Activated CD4-positive, alpha-beta T cell treated with anti-CD3 and anti-CD28 coated beads for 48 hours (primary cell): ENCODE measurements at regions not wholly inside any gene's neighbourhood (a gene's known extent, or its start where the extent isn't known, plus 50 kb on each side); places are given as distances from the start of the nearest gene placed in this dataset.

Experiments used
- DNase-seq: peaks from one replicate; pipeline ENCODE4 v3.0.0-alpha.2; 2020

DNA sequence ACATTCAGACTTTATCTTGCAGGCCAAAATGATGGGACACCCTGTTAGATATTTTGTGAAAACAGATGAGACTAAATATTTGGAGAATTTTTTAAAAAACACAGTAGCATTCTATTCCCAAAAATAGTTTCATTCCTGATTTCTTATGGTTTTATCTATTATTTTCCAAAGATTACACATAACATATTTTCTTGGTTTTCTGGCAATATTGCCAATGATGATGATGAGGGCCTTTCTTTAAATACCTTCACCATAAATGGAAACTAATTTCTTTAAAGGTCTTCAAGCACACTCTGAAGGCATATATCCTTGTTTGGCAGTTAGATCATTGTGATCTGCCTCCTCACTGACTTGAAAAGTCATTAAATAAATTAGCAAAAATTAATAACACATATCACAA, 522.3 kb upstream of the LUZP2 start:
- DNase-seq = no peak

DNA sequence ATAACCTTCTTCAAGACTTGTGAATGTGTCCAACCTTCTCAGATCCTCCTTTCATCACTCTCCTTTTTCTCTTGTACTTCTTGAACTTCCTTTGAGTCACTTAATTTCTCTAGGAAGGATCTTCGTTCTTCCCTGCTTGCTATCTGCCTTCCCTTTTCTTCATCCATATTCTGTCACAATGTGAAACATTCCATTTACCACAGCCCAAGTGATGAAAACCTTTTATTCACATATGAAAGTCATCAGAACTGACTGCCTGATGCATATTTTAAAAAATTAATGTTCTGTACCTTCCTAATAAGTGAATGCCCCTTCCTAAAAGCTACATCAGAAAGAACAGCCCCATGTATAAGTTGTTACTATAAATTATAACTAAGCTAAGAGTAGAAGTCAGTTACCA, 520.4 kb upstream of the LUZP2 start:
- DNase-seq = no peak

DNA sequence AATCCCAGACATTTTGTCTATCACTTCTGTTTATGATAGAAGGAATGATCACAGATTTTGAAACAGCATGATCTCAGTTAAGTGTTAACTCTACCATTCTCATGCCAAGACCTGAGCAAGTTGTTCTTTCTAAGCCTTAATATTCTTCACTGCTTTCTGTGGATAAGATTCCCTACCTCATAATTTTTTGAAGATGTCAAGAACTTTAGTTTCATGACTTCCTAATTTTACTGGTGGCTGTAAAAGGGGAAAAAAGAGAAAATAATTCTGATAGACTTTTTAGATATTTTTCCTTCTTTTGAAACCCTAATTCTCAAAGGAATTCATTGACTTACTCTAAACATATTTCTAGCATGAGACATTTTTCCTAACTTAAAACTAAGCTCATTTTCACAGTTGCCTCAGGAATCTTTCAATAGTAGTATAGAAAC, 520.0 kb upstream of the LUZP2 start:
- no peak for DNase-seq

DNA sequence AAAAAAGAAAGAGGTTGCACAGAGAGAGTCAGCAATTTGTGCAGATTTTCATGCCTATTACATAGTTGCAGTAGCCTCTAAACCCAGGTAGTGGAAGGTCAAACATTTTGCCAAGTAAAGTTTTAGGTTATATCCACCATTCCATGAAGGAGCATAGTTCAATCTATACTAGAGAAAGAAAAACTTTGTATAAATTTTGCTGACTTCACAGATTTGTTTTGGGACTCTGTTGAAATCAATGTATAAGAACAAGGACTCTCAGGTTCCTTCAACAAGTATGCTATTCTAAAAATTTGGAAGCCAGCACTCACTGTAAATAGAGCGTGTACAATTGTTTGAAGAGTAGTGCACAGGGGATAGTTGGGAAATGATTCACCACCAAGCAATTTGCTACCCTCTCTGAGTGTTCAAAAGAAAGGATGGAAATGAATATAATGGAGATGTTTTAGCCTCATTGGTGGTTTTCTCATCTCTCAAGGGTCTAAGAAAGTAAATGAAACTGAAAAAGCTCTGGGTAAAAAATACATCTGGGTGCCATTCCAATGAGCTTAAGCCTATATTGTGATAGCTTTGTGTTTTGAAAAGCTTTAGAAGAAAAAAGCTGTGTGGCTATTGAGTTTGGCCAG, 508.4 kb upstream of the LUZP2 start:
- no peak for DNase-seq

DNA sequence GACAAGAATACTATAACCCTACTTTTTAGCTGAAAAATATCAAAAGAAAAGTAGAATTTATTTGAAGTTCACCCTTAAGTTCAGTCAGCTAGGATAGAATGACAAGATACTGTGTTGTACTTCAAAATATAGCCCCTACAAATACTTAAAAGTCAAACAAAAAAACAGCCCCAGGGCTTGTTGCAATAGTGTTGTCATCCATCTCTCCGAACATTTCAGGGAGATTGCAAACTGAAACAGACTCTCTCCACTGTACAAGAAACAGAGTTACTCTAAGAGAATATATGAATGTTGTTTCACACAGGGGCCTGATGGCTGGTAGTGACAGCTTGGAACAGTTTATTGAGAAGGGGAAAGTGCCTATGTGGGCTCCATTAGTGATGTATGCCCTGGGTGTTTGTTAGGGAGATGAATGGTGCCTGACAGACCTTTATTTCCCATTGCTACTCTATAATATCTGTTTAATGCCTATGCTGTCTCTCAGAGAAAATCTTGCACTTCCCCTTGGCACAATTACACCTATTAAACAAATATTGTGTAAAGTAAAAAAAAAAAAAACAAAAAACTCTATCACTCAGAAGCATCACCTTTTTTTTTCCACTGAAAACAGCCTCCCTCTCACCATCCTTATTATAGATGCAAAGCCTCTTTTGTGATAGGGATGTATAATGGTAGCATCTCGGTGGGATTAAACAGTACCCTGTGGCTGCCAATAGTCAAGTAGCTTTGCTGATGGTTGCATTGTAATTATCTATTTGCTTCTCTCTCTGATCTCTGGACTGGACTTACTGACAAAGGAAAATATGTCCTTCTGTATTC, 506.3 kb upstream of the LUZP2 start:
- no peak for DNase-seq

DNA sequence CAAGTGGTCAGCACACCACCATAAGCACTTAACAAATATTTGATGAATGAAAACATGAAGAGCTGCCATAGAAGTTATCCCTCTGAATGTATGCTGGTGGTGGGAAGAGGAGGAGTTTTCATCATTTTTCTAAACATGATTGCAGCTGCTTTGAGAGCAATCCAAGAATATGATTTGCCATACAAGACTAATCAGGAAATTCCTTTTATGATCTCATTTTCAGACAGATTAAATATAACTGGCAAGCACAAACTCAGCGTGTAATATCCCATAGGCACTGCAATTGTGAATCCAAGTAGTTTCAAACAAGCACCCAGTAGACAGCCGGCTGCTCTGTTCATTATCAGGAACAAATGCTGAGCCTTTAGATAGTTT, 505.7 kb upstream of the LUZP2 start:
- no peak for DNase-seq

DNA sequence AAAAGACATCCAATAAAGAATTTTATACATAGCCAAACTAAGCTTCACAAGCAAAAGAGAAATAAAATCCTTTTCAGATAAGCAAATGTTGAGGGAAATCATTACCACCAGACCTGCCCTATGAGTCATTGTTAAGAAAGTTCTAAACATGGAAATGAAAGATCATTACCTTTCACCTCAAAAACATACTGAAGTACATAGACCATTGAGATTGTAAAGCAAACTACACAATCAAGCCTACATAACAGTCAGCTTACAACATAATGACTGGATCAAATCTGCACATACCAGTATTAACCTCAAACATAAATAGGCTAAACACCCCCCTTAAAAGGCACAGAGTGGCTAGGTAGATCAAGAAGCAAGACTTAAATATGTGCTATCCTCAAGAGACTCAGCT, 501.0 kb upstream of the LUZP2 start:
- no peak for DNase-seq

DNA sequence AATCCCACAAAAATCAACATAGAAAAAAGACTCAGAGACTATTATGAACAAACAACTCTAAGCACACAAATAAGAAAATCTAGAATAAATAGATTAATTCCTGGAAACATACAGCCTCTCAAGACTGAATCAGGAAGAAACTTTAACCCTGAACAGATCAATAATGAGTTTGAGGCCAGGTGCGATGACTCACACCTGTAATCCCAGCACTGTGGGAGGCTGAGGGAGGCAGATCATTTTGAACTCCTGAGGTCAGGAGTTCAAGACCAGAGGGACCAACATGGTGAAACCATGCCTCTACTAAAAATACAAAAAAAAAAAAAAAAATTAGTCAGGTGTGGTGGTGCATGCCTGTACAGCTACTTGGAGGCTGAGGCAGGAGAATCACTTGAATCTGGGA, 499.5 kb upstream of the LUZP2 start:
- no peak for DNase-seq

DNA sequence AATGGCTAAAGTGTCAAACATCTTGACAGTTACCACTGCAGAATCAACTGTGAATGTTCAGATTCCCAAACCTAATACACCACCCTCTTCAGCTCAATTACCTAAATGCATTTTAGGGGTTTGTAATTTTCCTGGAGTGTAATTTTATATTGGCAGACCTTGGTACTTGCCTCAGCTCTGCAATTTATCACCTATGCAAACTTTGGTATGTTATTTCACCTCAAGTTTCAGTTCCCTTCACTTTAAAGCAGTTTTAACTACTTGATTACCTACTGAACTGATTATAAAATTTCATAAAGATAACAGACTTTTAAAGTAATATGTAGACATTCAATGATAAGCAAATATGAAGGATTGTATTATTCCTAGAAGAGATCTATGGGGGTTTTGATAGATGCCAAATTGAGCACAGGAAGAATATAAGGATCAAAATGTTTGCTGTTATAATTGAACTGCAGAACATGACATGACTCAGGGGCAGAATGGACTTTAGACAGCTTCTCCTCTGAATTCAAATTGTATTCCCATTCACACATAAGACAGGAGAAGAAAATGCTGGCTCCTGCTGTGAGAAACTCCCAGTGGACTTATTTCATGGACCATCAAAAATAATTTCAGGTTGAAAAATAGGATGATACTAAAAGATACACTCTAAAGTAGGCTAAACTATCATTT, 491.5 kb upstream of the LUZP2 start:
- no peak for DNase-seq

DNA sequence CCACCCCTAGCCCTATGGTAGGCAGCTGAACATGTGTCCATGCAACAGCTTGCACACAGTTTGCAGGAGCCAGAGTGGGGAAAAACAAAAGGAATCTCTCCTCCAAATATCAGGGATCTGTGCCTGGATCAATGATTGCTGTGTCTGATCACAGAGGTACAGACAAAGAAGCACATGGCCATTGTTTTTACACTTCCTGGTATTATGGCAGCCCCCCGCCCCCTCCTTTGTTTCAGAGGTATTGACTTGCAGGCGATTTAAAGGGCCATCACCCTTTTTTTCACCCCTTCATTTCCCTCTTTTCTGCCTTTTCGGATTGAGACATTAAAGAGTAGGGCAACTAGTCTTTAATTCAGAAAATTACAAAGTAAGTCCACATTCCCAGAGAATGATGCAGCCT, 453.0 kb upstream of the LUZP2 start:
- no peak for DNase-seq

DNA sequence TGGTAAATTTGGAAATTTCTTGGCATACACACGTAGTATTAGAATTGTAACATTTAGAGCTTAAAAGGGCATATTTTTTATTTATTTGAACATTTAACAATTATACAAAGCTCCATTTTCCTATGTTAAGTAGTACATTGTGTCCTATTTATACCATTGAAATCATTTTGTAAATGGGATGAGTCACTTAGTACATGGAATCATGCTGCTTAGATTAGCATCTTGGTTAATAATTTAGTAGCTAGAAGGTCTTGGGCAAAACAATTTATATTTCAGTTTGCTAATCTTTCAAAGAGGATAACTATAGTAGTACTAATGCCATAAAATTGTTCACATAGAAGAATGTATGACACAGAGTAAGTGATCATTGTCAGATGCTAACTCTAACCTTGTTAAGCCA, 450.1 kb upstream of the LUZP2 start:
- no peak for DNase-seq

DNA sequence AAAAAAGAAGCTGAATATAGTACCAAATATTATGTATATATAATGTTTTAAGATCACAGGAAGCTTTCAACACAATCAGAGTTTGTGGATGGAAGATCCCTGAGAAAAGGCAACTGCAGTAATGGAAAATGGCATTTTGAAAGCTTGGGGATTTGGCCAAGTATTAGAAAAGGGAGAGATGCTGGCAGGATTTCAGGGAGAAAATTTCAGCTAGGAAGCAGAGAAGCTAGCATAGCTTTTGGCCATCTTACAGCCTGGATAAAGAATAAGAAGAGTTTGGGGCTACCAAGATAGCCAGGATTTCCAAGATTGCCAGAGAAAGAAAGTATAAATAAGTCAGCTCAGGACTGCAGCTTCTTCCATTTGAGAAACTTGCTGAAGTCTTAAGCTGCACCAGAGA, 440.8 kb upstream of the LUZP2 start:
- DNase-seq = no peak

DNA sequence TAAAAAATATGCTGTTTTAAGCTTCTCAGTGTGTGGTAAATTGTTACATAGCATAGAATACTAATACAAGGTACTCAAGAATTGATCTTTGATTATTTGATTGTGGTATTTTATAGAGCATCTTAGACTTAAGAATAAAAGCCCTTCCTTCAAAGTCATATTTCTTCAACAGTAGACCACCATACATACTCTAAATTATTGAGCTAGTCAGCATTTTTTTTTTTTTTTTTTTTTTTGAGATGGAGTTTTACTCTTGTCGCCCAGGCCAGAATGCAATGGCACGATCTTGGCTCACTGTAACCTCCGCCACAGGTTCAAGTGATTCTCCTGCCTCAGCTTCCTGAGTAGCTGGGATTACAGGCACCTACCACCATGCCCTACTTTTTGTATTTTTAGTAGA, 436.7 kb upstream of the LUZP2 start:
- DNase-seq = no peak

DNA sequence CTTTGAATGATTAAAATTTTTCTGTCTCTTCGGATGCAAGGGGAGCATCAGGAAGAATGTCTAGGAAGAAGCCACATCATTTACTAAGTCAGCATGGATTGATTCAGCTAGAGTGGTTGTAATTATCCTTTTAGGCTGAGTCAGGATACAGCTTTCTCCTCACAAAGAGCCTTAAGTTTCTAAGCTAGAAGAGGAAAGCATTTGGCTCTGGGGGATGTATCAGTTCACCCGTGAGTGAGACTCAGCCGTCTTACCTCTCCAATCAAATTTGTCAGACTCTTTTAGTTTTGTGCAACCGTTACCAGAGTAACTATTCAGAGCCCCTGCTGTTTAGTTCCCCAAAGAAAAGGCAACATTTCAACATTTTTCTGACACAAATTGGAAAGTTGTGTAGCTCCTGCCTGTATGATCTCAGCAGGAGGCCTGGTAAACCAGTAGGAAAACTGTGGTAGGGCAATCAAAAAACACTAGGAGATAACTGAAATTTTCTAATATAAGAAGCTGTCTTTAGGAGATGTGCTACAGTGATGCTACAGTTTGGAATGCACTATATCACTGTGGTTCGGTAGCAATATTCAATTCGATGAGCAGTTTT, 432.4 kb upstream of the LUZP2 start:
- no peak for DNase-seq

DNA sequence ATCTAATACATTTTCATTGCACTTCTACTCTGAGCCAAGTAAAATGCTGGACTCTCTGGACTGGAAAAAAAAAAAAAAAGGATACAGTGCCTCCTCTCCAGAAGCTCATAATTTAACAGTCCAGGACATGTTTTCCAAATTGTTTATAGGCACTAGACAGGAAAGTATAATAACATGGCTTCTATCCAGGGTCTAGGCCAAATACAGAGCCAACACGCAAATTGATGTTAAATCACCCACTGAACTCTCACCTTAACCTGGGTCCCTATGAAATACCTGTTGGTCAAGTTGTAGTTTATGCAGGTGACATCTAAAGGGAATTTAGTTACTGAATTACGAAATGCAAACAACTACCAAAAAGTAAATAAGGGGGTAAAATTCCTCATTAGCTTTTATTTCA, 428.7 kb upstream of the LUZP2 start:
- no peak for DNase-seq

DNA sequence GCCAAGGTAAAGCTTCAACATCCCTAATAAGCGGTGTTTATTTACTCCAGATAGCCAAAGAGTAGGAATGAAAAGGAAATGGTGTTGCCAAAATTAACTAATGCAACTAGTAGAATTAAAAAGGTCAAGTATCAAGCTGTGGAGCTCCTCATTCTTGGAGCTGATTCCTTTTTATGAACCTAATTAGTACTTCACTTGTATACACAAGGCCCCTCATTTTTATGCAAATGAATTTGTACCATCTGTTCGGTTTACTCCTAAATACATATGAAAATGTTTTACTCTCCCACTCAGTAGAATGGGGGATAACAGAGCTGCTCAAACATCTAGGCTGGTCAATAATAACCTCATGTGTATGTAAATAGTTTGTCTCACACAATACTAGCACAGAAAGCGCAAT, 426.4 kb upstream of the LUZP2 start:
- DNase-seq = no peak

DNA sequence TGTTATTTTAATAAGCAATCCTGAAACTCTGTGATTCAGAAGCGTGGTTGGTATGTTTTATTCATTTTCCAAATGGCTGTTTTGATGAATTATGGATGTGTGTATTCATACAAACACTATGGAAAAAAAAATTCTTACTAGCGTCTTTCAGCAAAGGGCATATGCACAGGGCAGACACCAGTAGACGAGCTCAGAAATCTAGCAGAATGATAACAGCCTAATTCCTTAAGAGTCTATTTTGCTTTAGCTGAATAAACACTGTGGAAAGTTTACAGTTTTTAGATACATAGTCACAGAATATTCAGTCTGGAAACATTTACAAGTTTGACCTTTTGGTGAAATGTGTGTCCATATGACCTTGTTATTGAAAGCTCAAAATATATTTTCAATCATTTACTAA, 418.8 kb upstream of the LUZP2 start:
- no peak for DNase-seq

DNA sequence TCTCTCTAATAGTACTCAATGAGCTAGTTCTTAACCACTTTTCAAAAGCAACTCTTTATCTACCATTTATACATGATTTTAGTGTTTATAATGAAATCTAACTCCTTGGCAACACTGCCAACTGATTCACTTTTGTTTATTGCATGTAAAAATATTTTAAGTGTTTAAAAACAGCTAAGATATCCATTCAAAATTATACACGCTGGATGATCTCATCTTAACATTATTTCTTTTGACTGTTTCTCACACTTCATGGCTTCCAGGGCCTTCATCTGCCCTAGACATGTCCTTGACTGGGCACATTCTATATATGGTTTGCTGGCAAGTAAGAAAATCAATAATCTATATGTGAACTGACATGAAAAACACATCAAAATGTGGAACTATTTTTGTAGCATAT, 414.6 kb upstream of the LUZP2 start:
- no peak for DNase-seq

DNA sequence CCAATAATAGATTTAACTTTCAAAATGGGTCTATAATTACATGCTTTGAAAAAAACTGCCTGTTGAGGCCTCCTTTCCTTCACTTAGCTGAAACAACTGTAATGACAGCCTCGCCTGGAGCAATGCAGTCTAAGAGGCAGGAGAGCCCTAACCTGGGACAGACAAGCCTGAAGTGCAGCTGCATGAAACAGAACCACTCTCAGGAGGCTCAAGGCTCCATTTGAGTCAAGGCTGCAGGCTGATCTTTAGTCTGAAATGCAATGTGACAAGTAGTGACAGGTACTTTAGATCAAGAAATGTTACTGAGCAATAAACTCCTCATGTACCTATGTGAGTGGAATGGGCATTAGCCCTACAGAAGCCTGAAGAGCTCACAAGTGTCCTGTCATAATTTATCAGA, 414.0 kb upstream of the LUZP2 start:
- no peak for DNase-seq

DNA sequence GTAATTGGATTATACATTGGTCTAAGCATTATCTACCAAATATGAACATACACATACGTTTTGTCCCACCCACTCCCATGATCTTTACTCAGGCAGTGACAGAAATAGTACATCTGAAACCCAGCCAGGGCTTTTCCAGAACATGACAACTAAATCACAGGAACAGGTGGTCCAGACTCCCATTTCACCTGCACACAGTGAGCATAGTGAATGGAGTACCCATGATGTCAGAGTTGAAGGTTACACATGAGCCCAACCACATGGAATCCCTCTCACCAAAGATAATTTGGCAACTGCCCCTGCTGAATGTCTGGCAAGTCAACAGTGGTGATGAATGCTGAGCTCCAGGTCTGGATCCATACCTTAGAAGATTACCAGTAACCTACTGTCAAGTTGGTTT, 411.9 kb upstream of the LUZP2 start:
- no peak for DNase-seq

DNA sequence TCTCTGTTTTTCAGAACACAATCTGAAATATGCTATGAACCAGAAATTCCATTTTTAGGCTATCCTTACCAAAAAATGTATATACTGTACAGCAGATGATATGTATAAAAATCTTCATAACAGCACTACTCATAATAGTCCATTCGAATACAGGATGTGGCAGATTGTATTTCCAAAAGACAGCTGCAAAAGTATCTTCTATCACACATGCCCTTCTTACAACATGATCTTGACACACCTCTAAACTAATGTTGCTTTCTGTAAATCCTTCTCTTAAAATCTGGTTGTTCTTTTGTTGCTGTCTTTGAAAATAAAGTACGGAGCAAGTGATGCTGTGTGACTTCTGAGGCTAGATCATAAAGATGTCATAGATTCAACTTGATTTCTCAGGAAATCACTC, 409.9 kb upstream of the LUZP2 start:
- no peak for DNase-seq

DNA sequence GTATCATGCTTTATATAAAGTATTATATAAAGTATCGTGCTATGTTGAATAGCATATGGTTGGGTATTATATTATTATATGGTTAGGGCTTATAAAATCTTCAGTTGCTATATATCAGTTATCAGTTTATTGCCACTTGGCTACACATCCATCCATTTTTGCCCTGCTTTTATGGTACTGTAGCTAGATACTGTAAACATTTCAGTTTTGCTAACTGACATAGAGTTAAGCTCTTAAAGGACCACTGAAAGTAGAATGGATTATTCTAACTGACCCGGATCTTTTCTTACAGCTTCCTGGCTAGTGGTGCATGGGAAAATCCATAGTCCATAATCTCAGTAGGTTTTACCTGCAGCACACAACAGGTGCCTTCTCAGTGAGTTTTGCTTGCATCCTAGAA, 405.3 kb upstream of the LUZP2 start:
- DNase-seq = no peak

DNA sequence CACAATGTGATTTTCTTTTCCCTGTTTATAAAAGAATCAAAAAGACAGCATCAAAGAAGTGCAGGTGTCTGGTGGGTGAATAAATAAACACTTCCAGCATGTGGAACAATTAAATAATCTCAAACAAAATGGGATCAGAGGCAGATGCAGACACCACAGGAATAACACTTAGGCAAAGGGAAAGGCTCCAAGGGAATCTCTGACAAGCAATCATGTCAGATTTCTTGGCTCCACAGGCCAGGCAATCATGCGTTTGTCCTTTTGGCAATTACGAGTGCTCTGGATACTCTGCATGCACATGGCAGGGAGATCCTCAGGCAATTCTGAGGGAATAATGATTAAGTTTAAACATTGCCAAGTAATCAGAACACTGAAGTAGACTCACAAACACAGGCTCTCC, 403.5 kb upstream of the LUZP2 start:
- DNase-seq = no peak

DNA sequence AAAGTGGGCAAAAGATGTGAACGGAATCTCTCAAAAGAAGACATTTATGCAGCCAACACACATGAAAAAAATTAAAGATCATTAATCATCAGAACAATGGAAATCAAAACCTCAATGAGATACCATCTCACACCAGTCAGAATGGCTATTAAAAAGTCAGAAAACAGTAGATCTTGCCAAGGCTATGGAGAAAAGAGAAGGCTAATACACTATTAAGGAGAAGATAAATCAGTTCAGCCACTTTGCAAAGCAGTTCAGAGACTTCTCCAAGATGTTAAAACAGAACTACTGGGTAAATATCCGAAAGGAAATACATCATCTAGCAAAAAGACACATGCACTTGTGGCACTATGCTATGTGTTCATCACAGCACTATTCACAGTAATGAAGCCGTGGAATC, 388.2 kb upstream of the LUZP2 start:
- no peak for DNase-seq
